GM10248 (cell line): ENCODE measurements at regions not wholly inside any gene's neighbourhood (a gene's known extent, or its start where the extent isn't known, plus 50 kb on each side); places are given as distances from the start of the nearest gene placed in this dataset.

Experiments used
- CTCF ChIA-PET: fragments of 300-600 bp; sonication (Branson Sonifier 250); formaldehyde crosslinking; extraction: SDS; loops from one replicate; lab custom pipeline; 2021; ENCODE audit warnings: antibody characterized with exemption; lab: Yijun Ruan, JAX
- POLR2A ChIA-PET: fragments of 350-650 bp; sonication (Branson Sonifier 250); formaldehyde crosslinking; extraction: SDS; loops from one replicate; lab custom pipeline; 2020; ENCODE audit warnings: antibody characterized with exemption; lab: Yijun Ruan, JAX
- DNase-seq: peaks from one replicate; pipeline ENCODE4 v3.0.0; 2012; ENCODE audit errors: extremely low spot score
- TF ChIP-seq, protein P1 (sequence below): IDR thresholded peaks from 2 replicates; pipeline ENCODE4 v1.5.1; 2012; ENCODE audit warnings: mild to moderate bottlenecking, low read depth; ENCODE audit errors: extremely low read depth, missing control alignments, control extremely low read depth

DNA sequence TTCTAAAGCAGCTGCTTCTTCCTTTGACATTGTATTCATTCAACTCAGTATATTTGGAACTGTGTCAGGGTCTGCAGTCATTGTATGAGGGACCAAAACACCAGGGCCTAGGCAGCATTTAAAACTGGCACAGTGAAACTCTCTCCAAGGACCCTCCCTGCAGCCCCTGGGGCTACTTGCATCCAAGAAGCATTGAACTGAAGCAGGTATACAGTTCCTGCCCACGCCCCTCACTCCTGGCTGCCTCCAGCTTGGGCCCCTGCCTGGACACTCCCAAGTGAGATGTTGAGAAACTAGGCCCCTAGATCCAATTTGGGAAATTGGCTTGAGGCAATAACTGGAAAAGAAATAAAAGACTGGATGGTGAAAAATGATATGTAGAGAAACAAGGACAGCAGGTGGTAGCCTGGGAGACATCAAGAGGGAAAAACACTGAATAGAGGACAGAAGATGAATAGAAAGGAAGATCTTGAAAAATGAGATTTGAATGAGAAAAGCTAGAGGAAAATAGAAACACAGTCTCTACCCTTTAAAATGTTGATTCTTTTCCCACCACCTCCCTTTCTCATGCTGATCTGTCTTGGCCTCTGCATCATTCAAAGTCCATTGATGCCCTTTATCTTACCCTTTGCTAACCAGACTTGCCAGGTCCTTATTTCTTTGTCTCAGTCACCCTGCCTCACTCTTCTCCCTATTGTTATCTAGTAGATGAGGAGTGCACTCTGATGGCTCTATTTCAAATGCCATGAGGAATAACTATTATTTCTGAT lies 368.8 kb upstream of the CDH8 start:
- ChIA-PET CTCF (no interaction called here), POLR2A (no interaction called here)
- TF ChIP-seq, protein P1, sequence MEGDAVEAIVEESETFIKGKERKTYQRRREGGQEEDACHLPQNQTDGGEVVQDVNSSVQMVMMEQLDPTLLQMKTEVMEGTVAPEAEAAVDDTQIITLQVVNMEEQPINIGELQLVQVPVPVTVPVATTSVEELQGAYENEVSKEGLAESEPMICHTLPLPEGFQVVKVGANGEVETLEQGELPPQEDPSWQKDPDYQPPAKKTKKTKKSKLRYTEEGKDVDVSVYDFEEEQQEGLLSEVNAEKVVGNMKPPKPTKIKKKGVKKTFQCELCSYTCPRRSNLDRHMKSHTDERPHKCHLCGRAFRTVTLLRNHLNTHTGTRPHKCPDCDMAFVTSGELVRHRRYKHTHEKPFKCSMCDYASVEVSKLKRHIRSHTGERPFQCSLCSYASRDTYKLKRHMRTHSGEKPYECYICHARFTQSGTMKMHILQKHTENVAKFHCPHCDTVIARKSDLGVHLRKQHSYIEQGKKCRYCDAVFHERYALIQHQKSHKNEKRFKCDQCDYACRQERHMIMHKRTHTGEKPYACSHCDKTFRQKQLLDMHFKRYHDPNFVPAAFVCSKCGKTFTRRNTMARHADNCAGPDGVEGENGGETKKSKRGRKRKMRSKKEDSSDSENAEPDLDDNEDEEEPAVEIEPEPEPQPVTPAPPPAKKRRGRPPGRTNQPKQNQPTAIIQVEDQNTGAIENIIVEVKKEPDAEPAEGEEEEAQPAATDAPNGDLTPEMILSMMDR = no peak
- no peak for DNase-seq

DNA sequence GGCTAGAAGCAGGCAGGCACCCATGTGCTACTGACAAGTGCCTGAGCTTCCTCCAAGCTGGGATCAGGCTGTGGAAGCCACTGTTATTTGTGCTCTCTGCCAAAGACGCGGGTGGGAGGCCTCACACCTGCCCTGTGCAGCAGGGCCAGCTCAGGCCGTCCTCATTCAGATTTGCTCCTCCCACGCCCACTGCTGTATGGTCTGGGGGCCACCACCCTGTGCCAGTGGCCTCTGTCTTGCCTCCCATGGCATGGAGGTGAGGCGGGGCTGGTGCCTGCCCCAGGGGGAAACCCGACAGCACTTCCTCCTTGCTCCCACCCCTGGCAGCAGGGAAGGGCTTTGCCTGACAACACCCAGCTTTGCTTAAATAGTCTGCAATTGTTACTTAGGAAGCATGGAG lies 356.5 kb upstream of the CDH8 start:
- CTCF ChIA-PET = no interaction called here
- POLR2A ChIA-PET = no interaction called here
- TF ChIP-seq, protein P1 = no peak
- DNase-seq = no peak

DNA sequence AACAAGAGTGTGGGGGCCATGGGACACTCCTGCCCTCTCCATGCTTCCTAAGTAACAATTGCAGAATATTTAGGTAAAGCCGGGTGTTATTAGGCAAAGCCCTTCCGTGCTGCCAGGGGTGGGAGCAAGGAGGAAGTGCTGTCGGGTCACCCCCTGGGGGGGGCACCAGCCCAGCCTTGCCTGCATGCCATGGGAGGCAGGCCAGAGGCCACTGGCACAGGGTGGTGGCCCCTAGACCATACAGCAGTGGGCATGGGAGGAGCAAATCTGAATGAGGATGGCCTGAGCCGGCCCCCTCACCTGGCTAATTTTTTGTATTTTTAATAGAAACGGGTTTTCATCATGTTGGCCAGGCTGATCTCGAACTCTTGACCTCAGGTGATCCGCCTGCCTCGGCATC lies 355.7 kb upstream of the CDH8 start:
- TF ChIP-seq, protein P1 = no peak
- ChIA-PET POLR2A (no interaction called here), CTCF (no interaction called here)
- no peak for DNase-seq

DNA sequence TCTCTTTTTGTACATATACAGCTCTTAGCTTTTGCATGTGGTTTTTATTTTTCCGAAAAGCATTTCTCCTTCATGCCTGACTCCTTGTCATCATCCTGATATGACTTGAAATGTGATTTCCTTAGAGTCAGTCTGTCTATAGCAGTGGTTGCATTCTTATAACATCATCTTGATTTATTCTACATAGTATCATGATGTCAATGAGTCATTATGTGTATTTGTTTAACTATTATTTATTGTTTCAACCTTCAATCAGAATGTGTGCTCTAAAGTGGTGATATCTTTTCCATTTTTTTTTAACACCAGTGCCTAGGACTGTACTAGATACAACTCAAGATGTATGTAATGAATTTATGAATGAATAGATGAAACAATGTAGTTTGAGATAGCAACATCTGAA lies 354.9 kb upstream of the CDH8 start:
- POLR2A ChIA-PET = no interaction called here
- CTCF ChIA-PET = no interaction called here
- no peak for DNase-seq
- TF ChIP-seq, protein P1 = no peak

DNA sequence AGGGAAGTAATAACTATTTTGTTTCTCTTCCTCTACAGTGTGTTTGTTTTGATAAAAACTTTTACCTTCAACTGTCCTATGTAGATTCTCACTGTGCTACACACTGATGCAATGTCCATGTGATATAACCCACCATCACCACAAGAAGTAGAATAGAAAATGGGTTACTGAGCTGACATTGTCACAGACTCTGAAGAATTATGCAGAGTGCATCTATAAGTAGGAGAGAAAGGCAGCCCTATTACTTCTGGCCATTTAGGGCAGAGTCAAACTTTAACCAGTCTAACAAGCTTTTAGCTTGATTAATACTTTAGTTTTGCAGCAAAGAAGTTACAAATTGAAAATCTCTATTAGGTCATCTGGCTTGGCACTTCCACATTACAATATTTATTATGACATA lies 354.0 kb upstream of the CDH8 start:
- DNase-seq = no peak
- ChIA-PET CTCF (interaction anchor here (0.8 kb wide), 1 partner anchor 18 kb away, joined by 3 read pairs; no protein-coding TSS in a partner anchor), POLR2A (no interaction called here)
- TF ChIP-seq, protein P1 = no peak

DNA sequence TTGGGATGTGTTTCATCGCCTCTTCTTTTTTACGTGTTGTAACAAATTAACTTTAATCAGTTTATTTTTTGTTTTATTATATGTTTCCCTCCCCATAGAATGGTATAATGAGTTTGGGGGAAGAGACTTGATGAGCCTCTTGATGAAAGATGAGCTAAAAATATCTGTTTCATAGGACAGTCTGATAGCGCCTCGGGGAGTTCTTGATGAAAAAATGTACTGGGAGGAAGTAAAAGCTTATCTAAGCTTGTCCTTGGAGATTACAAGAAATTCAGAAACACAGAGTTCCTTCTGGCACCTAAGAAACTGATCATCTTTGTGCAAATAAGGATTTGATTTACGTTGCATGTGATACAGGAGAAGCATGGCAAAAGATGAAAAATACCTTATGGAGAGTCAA lies 350.2 kb upstream of the CDH8 start:
- CTCF ChIA-PET = no interaction called here
- no peak for DNase-seq
- TF ChIP-seq, protein P1 = no peak
- POLR2A ChIA-PET = no interaction called here
